ENCODE measurements at regions not wholly inside any gene's neighbourhood (a gene's known extent, or its start where the extent isn't known, plus 50 kb on each side); places are given as distances from the start of the nearest gene placed in this dataset.

GRCh38 chr3:124453189-124453588 lies 277.1 kb upstream of the UMPS start:
- CTCF ChIA-PET: no interaction called here
- POLR2A ChIA-PET: no interaction called here

- CTCF ChIA-PET: no interaction called here
Measured at GRCh38 chr3:124455891-124456290, 274.4 kb upstream of the UMPS start.

GRCh38 chr3:124456506-124456905 lies 273.7 kb upstream of the UMPS start:
- CTCF ChIA-PET: no interaction called here
- POLR2A ChIA-PET: no interaction called here

More at GRCh38 chr3:124455891-124456290, 274.4 kb upstream of the UMPS start:
- POLR2A ChIA-PET: no interaction called here

- POLR2A ChIA-PET: no interaction called here
- CTCF ChIA-PET: no interaction called here
Measured at GRCh38 chr3:124459678-124460077, 270.6 kb upstream of the UMPS start.

- ChIA-PET POLR2A (no interaction called here), CTCF (no interaction called here)
Measured at GRCh38 chr3:124461126-124461525, 269.1 kb upstream of the UMPS start.

GRCh38 chr3:124461838-124462632 lies 268.2 kb upstream of the UMPS start:
- CTCF ChIA-PET: no interaction called here

GRCh38 chr3:124463234-124463633 lies 267.0 kb upstream of the UMPS start:
- POLR2A ChIA-PET: no interaction called here
- CTCF ChIA-PET: no interaction called here

More at GRCh38 chr3:124461838-124462632, 268.2 kb upstream of the UMPS start:
- POLR2A ChIA-PET: no interaction called here

GRCh38 chr3:124467980-124468902 lies 262.0 kb upstream of the UMPS start:
- CTCF ChIA-PET: interaction anchor here (1.2 kb wide), 1 partner anchor 27 kb away, joined by 3 read pairs; no protein-coding TSS in a partner anchor
- POLR2A ChIA-PET: no interaction called here

- ChIA-PET CTCF (no interaction called here), POLR2A (no interaction called here)
Measured at GRCh38 chr3:124469555-124469954, 260.7 kb upstream of the UMPS start.

- ChIA-PET CTCF (no interaction called here), POLR2A (no interaction called here)
Measured at GRCh38 chr3:124478830-124479229, 251.4 kb upstream of the UMPS start.

- ChIA-PET POLR2A (no interaction called here), CTCF (no interaction called here)
Measured at GRCh38 chr3:124483915-124484470, 246.3 kb upstream of the UMPS start.

GRCh38 chr3:124486324-124486723 lies 243.9 kb upstream of the UMPS start:
- ChIA-PET CTCF (no interaction called here), POLR2A (no interaction called here)

- ChIA-PET CTCF (no interaction called here), POLR2A (no interaction called here)
Measured at GRCh38 chr3:124489506-124489905, 240.7 kb upstream of the UMPS start.

- ChIA-PET CTCF (no interaction called here), POLR2A (no interaction called here)
Measured at GRCh38 chr3:124491098-124491497, 239.2 kb upstream of the UMPS start.

- ChIA-PET POLR2A (no interaction called here), CTCF (no interaction called here)
Measured at GRCh38 chr3:124491875-124492274, 238.4 kb upstream of the UMPS start.

GRCh38 chr3:124492824-124493223 lies 237.4 kb upstream of the UMPS start:
- POLR2A ChIA-PET: no interaction called here
- CTCF ChIA-PET: no interaction called here

GRCh38 chr3:124496061-124496460 lies 234.2 kb upstream of the UMPS start:
- ChIA-PET POLR2A (no interaction called here), CTCF (no interaction called here)

GRCh38 chr3:124497487-124497886 lies 232.8 kb upstream of the UMPS start:
- POLR2A ChIA-PET: no interaction called here
- CTCF ChIA-PET: no interaction called here

- CTCF ChIA-PET: no interaction called here
- POLR2A ChIA-PET: no interaction called here
Measured at GRCh38 chr3:124498891-124499290, 231.4 kb upstream of the UMPS start.

GRCh38 chr3:124504332-124505059 lies 225.8 kb upstream of the UMPS start:
- POLR2A ChIA-PET: no interaction called here
- CTCF ChIA-PET: no interaction called here

Measured in activated CD8-positive, alpha-beta memory T cell treated with anti-CD3 and anti-CD28 coated beads for 36 hours (primary cell).